Ishikawa (cell line): ENCODE measurements at regions not wholly inside any gene's neighbourhood (a gene's known extent, or its start where the extent isn't known, plus 50 kb on each side); places are given as distances from the start of the nearest gene placed in this dataset.

Source experiments
- CEBPB ChIP-seq: IDR thresholded peaks from 2 replicates; pipeline ENCODE4 v1.6.1; 2012
- CREB1 ChIP-seq: IDR thresholded peaks from 2 replicates; pipeline ENCODE4 v1.6.1; 2012; ENCODE audit warnings: low read depth
- EGR1 ChIP-seq: IDR thresholded peaks from 2 replicates; pipeline ENCODE4 v1.6.1; 2012
- EP300 ChIP-seq: IDR thresholded peaks from 2 replicates; pipeline ENCODE4 v1.6.1; 2012; ENCODE audit warnings: borderline replicate concordance
- FOXM1 ChIP-seq: IDR thresholded peaks from 2 replicates; pipeline ENCODE4 v1.6.1; 2012; ENCODE audit warnings: low read depth, borderline replicate concordance
- MAX ChIP-seq: IDR thresholded peaks from 2 replicates; pipeline ENCODE4 v1.6.1; 2012
- NFIC ChIP-seq: IDR thresholded peaks from 2 replicates; pipeline ENCODE4 v1.6.1; 2012
- RAD21 ChIP-seq: IDR thresholded peaks from 2 replicates; pipeline ENCODE4 v1.6.1; 2012; ENCODE audit warnings: low read depth
- TAF1 ChIP-seq: IDR thresholded peaks from 2 replicates; pipeline ENCODE4 v1.6.1; 2012; ENCODE audit warnings: low read depth, mild to moderate bottlenecking
- TCF12 ChIP-seq: IDR thresholded peaks from 2 replicates; pipeline ENCODE4 v1.6.1; 2012; ENCODE audit warnings: low read depth
- TEAD4 ChIP-seq: IDR thresholded peaks from 2 replicates; pipeline ENCODE4 v1.6.1; 2012
- USF1 ChIP-seq: IDR thresholded peaks from 2 replicates; pipeline ENCODE4 v1.6.1; 2012
- YY1 ChIP-seq: IDR thresholded peaks from 2 replicates; pipeline ENCODE4 v1.6.1; 2012; ENCODE audit warnings: low read depth
- ZBTB7A ChIP-seq: IDR thresholded peaks from 2 replicates; pipeline ENCODE4 v1.6.1; 2012; ENCODE audit warnings: low read depth
- TF ChIP-seq, protein P1 (sequence below): IDR thresholded peaks from 2 replicates; pipeline ENCODE4 v1.6.1; 2012; ENCODE audit warnings: low read depth, mild to moderate bottlenecking

GRCh38 chr12:60834372-60834771 is 1238.5 kb downstream of the SLC16A7 start:
- TF ChIP-seq RAD21 (no peak), YY1 (no peak), CEBPB (no peak), CREB1 (no peak), EP300 (no peak), NFIC (no peak), TCF12 (no peak), TAF1 (no peak), EGR1 (no peak), TEAD4 (no peak), MAX (no peak)
- TF ChIP-seq, protein P1, sequence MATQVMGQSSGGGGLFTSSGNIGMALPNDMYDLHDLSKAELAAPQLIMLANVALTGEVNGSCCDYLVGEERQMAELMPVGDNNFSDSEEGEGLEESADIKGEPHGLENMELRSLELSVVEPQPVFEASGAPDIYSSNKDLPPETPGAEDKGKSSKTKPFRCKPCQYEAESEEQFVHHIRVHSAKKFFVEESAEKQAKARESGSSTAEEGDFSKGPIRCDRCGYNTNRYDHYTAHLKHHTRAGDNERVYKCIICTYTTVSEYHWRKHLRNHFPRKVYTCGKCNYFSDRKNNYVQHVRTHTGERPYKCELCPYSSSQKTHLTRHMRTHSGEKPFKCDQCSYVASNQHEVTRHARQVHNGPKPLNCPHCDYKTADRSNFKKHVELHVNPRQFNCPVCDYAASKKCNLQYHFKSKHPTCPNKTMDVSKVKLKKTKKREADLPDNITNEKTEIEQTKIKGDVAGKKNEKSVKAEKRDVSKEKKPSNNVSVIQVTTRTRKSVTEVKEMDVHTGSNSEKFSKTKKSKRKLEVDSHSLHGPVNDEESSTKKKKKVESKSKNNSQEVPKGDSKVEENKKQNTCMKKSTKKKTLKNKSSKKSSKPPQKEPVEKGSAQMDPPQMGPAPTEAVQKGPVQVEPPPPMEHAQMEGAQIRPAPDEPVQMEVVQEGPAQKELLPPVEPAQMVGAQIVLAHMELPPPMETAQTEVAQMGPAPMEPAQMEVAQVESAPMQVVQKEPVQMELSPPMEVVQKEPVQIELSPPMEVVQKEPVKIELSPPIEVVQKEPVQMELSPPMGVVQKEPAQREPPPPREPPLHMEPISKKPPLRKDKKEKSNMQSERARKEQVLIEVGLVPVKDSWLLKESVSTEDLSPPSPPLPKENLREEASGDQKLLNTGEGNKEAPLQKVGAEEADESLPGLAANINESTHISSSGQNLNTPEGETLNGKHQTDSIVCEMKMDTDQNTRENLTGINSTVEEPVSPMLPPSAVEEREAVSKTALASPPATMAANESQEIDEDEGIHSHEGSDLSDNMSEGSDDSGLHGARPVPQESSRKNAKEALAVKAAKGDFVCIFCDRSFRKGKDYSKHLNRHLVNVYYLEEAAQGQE, result no peak

DNA sequence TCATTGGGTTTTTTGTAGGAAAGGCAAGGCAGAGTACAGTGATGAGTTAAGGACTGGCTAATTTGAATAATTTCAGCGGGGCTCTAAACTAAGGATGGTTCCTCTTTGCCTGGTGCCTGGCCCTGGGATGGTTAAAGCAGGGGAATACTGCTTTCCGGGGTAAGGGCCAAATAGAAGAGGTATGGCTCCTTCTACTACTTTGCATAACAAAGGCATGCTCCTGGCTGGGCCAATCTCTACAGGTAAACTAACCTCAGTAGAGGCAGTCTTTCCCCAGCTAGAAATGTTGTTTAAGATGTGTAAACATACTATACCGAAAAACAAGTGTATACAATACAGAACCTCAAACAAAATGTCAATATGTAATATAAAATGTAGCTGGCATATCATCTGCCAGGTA is 1239.0 kb downstream of the SLC16A7 start:
- no peak for TF ChIP-seq EP300
- no peak for TF ChIP-seq EGR1
- no peak for TF ChIP-seq CEBPB
- TF ChIP-seq USF1, result no peak
- TF ChIP-seq CREB1, result no peak
- no peak for TF ChIP-seq NFIC
- no peak for TF ChIP-seq RAD21
- TF ChIP-seq, protein P1, result no peak
- TF ChIP-seq TEAD4, result no peak
- TF ChIP-seq YY1, result no peak
- no peak for TF ChIP-seq FOXM1
- TF ChIP-seq MAX, result no peak
- no peak for TF ChIP-seq TAF1
- no peak for TF ChIP-seq TCF12

- TF ChIP-seq TEAD4 (no peak), USF1 (no peak), CREB1 (no peak), RAD21 (no peak), CEBPB (no peak), FOXM1 (no peak)
Observed at GRCh38 chr12:60836651-60837050, 1240.8 kb downstream of the SLC16A7 start.

DNA sequence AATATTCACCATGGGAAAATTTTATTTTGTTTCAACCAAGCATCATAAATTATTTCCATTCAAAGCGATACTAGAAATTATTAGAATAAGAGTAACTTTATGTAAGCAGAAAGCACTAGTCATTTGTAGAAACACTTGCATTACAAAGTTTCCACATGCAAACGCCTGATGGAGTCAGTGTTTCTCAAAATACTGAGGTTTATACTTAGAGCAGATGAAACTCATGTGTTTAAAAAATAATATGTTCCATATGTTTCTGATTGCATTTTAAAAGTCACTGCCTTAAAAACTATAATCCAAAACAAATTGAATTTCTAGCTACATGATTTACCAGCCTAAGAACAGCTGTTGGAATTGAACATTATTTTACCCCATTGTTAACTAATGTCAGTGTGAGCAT is 1246.4 kb downstream of the SLC16A7 start:
- TF ChIP-seq EGR1, result no peak
- TF ChIP-seq, protein P1, result no peak
- no peak for TF ChIP-seq NFIC
- TF ChIP-seq CREB1, result no peak
- TF ChIP-seq USF1, result no peak
- TF ChIP-seq CEBPB, result no peak
- no peak for TF ChIP-seq MAX
- TF ChIP-seq FOXM1, result no peak
- no peak for TF ChIP-seq TCF12
- TF ChIP-seq ZBTB7A, result no peak
- TF ChIP-seq YY1, result no peak
- TF ChIP-seq TEAD4, result no peak
- no peak for TF ChIP-seq TAF1
- no peak for TF ChIP-seq EP300
- no peak for TF ChIP-seq RAD21
